ELF-1 (cell line): ENCODE measurements at regions not wholly inside any gene's neighbourhood (a gene's known extent, or its start where the extent isn't known, plus 50 kb on each side); places are given as distances from the start of the nearest gene placed in this dataset.
"Not testable (repeated sequence)": the region's sequence is repeated elsewhere in the genome, so short reads cannot be mapped to it uniquely, and the experiment has no call there.

ENCODE experiments used
- DNase-seq: peaks from one replicate; pipeline ENCODE4 v3.0.0-alpha.2; 2016; ENCODE audit warnings: low read depth, low spot score

- DNase-seq = not testable (repeated sequence)
Measured at GRCh38 chr2:208685929-208686328, 279.3 kb downstream of the PTH2R start.

GRCh38 chr2:208686665-208687064 lies 280.1 kb downstream of the PTH2R start:
- no peak for DNase-seq

GRCh38 chr2:208687720-208688119 lies 281.1 kb downstream of the PTH2R start:
- DNase-seq = not testable (repeated sequence)

GRCh38 chr2:208698114-208698513 lies 291.5 kb downstream of the PTH2R start:
- DNase-seq = peak; percentile 4

GRCh38 chr2:208708486-208708885 lies 301.9 kb downstream of the PTH2R start:
- DNase-seq = no peak

GRCh38 chr2:208711598-208711997 lies 305.0 kb downstream of the PTH2R start:
- no peak for DNase-seq

GRCh38 chr2:208713066-208713745 lies 306.6 kb downstream of the PTH2R start:
- no peak for DNase-seq

GRCh38 chr2:208718828-208719227 lies 312.2 kb downstream of the PTH2R start:
- no peak for DNase-seq

- no peak for DNase-seq
Measured at GRCh38 chr2:208722731-208723130, 316.1 kb downstream of the PTH2R start.

- no peak for DNase-seq
Measured at GRCh38 chr2:208725280-208725679, 318.7 kb downstream of the PTH2R start.

- no peak for DNase-seq
Measured at GRCh38 chr2:208726242-208726641, 319.6 kb downstream of the PTH2R start.

GRCh38 chr2:208751663-208752415 lies 345.2 kb downstream of the PTH2R start:
- DNase-seq = not testable (repeated sequence)

- no peak for DNase-seq
Measured at GRCh38 chr2:208757364-208757763, 350.8 kb downstream of the PTH2R start.

- DNase-seq = not testable (repeated sequence)
Measured at GRCh38 chr2:208773074-208773473, 366.5 kb downstream of the PTH2R start.

GRCh38 chr2:208781166-208781565 lies 374.6 kb downstream of the PTH2R start:
- no peak for DNase-seq

GRCh38 chr2:208782097-208782496 lies 375.5 kb downstream of the PTH2R start:
- DNase-seq = no peak

GRCh38 chr2:208783184-208783583 lies 376.6 kb downstream of the PTH2R start:
- DNase-seq = no peak

- DNase-seq = not testable (repeated sequence)
Measured at GRCh38 chr2:208784774-208785173, 378.2 kb downstream of the PTH2R start.

- no peak for DNase-seq
Measured at GRCh38 chr2:208791257-208791656, 384.7 kb downstream of the PTH2R start.

GRCh38 chr2:208792766-208793165 lies 386.2 kb downstream of the PTH2R start:
- no peak for DNase-seq

- DNase-seq = no peak
Measured at GRCh38 chr2:208793434-208793833, 386.8 kb downstream of the PTH2R start.

- DNase-seq = no peak
Measured at GRCh38 chr2:208794288-208794975, 387.8 kb downstream of the PTH2R start.

GRCh38 chr2:208798698-208799097 lies 392.1 kb downstream of the PTH2R start:
- DNase-seq = no peak
